GM12872 (cell line): ENCODE measurements at regions not wholly inside any gene's neighbourhood (a gene's known extent, or its start where the extent isn't known, plus 50 kb on each side); places are given as distances from the start of the nearest gene placed in this dataset.

Experiments
- CTCF ChIP-seq: IDR thresholded peaks from 3 replicates; pipeline ENCODE4 v1.5.1; 2011; ENCODE audit warnings: low read depth, mild to moderate bottlenecking, low read length, moderate library complexity; ENCODE audit not compliant: insufficient read depth

GRCh38 chr20:58106143-58106750 lies 122.2 kb downstream of the ANKRD60 start:
- TF ChIP-seq CTCF, result no peak

- no peak for TF ChIP-seq CTCF
These were observed 124.5 kb downstream of the ANKRD60 start for GRCh38 chr20:58103961-58104360.

GRCh38 chr20:58103517-58103904 lies 124.9 kb downstream of the ANKRD60 start:
- TF ChIP-seq CTCF, result no peak

GRCh38 chr20:58102744-58103516 lies 125.5 kb downstream of the ANKRD60 start:
- no peak for TF ChIP-seq CTCF

- TF ChIP-seq CTCF, result no peak
These were observed 126.2 kb downstream of the ANKRD60 start for GRCh38 chr20:58102261-58102660.

- TF ChIP-seq CTCF, result no peak
These were observed 127.6 kb downstream of the ANKRD60 start for GRCh38 chr20:58100731-58101356.

GRCh38 chr20:58099956-58100730 lies 128.3 kb downstream of the ANKRD60 start:
- TF ChIP-seq CTCF, result no peak
